SKM-1 (cell line): ENCODE measurements at regions not wholly inside any gene's neighbourhood (a gene's known extent, or its start where the extent isn't known, plus 50 kb on each side); places are given as distances from the start of the nearest gene placed in this dataset.

Experiments used
- DNase-seq: peaks from one replicate; lab custom pipeline; 2025; ENCODE audit not compliant: unreplicated experiment; lab: John Stamatoyannopoulos, UW

DNA sequence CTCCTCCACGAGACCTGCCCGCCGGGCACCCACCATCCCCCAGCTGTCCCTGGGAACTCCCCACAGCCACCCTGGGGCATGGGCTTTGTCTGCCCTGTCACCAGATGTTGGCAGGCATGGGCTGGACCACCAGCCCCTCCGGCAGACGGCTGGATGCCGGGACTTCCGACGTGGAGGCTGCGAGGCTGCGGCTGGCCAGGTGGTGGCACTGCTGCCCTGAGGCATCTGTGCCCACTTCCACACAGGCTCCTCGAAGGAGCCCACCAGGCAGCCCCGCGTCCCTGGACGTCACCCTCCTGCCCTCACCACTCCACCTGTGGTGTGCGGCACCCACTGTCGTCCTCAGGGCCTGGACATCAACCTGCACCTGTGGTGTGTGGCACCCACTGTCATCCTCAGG lies 319.9 kb upstream of the SALL3 start:
- DNase-seq: no peak

DNA sequence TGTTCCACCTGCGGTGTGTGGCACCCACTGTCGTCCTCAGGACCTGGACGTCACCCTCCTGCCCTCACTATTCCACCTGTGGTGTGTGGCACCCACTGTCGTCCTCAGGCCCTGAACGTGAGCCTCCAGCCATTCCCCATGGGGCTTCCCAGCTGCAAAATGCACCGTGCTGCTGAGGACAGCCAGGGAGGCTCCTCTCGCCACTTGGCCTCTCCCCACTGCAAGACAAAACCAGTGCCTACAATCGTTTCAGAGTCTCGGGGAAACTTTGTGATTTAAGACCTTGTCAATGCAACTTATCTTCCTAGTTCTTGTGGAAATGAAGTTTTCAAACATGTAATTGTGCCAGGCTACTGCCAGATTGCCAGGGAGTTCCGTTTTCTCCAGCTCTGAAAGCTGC lies 319.3 kb upstream of the SALL3 start:
- no peak for DNase-seq

DNA sequence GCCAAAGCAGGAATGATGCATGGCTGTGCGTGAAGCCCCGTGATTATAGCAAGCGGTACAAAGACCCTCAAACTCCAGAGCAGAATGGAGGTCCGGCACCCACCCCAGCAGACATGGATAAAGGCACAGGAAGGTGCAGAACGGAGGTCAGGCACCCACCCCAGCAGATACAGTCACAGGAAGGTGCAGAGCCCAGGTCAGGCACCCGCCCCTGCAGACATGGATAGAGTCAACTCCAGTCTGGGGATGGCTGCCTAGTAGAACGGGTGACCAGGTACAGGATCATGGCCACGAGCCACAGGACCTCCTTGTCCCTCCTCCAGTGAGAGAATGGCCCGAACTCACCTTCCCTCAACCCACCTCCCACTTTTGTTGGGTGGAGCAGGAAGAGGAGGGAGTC lies 318.3 kb upstream of the SALL3 start:
- DNase-seq: no peak

- DNase-seq: no peak
Observed at GRCh38 chr18:78662879-78663278, 316.7 kb upstream of the SALL3 start.

DNA sequence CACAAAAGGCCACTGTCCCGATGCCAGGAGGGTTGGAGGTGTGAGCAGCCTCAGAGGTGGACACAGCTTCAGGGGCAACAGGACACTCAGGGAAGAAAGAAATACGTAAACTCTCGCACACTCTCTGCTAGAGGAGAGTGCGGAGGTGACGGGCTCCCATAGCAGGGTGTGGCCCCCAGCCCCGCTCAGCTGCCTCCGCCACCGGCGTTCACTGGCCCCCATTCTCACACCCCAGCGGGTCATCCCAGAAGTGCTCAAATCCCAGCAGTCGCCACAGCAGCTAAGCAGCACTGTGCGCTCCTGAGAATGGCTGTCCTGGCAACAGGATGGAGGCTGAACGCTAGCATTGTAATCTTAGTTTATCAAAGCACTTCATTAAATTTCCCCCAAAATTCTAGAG lies 315.6 kb upstream of the SALL3 start:
- no peak for DNase-seq

- DNase-seq: no peak
Observed at GRCh38 chr18:78664848-78665247, 314.8 kb upstream of the SALL3 start.

GRCh38 chr18:78665644-78666043 lies 314.0 kb upstream of the SALL3 start:
- DNase-seq: no peak

- no peak for DNase-seq
Observed at GRCh38 chr18:78666666-78667335, 312.8 kb upstream of the SALL3 start.

DNA sequence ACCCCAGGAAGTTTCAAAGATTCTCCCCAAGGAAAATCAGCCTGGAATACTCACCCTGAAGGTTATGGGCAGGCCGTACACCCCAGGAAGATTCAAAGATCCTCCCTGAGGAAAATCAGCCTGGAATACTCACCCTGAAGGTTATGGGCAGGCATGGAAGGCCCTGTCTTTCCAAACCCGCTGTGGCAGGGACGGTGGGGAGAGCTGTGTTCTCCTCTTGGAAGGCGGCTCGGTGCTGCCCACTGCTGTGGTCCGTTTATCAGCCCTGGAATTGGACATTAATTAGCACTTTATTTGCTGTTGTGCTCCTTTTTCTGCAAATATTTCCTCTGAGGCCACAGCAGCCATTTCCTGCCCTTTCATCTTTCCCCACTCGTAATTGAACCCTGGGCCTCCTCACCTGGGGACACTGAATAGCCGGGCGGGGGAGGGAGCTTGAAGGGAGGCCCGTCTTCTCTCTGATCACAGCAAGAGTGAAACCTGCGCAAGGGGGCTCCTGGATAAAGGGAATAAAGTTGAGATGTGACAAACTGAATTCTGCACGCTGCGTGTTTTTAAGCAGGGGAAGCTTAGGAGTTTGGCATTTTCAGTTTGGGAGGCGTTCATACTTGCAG lies 308.7 kb upstream of the SALL3 start:
- DNase-seq: no peak

GRCh38 chr18:78671551-78671950 lies 308.1 kb upstream of the SALL3 start:
- DNase-seq: no peak

DNA sequence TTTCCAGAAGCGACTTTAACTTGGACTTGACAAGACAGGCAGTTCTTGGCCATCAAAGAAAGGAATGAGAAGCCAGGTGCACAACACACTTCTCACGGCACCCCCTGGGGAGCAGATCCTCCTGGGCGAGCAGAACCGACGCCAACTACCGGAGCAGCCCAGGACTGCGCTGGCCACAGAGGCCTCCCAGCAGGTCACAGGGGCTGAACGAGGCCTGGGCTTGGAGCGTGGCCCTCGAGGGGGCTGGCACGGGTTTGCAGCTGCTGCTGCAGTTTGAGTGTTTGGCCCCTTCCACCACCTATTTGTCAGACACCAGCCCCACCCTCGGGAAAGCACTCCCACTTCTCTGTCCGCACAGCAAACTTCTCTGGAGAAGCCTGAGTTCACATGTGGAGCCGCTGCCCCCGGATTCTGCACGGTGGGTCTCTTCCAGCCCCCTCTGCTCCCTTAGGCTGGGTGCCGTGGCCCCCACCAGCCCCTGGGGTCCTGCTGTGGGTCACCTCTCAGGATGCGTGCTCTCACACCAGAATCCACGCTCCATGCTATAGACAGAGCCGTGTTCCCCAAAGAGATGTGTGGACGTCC lies 306.7 kb upstream of the SALL3 start:
- DNase-seq: no peak

GRCh38 chr18:78673516-78674321 lies 305.9 kb upstream of the SALL3 start:
- DNase-seq: no peak

DNA sequence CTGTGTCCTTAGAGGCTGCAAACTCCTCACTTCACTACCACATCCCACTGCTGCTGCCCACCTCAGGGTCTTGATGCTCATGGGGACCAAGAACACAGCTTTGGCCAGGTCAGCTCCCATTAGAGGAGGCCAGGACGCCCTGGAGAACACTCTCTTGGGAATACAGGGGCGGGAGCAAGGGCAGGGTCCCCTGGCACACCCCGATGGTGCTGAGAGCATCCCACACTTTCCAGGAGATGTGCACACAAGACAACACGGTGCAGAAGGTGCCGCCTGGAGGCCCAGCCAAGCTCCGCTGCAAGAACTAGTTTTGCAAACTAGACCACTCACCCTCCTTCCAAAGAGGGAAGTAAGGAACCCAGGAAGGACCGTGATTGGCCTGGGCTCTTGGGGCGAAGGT lies 304.4 kb upstream of the SALL3 start:
- no peak for DNase-seq

GRCh38 chr18:78676622-78677482 lies 302.8 kb upstream of the SALL3 start:
- DNase-seq: no peak

- no peak for DNase-seq
Observed at GRCh38 chr18:78677483-78678317, 301.9 kb upstream of the SALL3 start.

- DNase-seq: no peak
Observed at GRCh38 chr18:78678318-78678695, 301.3 kb upstream of the SALL3 start.

DNA sequence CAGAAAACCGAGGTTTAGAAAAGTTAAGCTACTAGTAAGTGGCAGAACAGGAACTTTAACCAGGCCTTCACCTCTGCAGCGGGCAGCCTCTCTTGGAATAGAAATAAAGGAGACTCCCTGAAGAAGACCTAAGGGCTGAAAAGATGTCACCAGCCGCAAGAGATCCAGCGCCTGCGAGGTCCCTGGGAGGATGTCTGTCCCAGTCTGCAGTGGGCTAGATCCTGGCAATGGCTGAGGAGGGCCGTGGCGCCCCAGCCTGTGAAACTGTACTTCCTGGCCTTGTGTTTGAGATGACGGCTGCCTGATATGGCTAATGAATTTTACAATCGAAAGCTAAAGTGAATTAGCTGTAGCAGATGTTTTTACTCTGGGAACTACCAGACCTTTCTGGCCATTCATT lies 300.6 kb upstream of the SALL3 start:
- no peak for DNase-seq

- DNase-seq: no peak
Observed at GRCh38 chr18:78679613-78680260, 299.9 kb upstream of the SALL3 start.

GRCh38 chr18:78681396-78681795 lies 298.2 kb upstream of the SALL3 start:
- DNase-seq: no peak

- DNase-seq: no peak
Observed at GRCh38 chr18:78681934-78682333, 297.7 kb upstream of the SALL3 start.
